ENCODE measurements at regions not wholly inside any gene's neighbourhood (a gene's known extent, or its start where the extent isn't known, plus 50 kb on each side); places are given as distances from the start of the nearest gene placed in this dataset.

GRCh38 chr5:173835131-173835530 lies 53.0 kb upstream of the CPEB4 start:
- DNase-seq: no peak

DNA sequence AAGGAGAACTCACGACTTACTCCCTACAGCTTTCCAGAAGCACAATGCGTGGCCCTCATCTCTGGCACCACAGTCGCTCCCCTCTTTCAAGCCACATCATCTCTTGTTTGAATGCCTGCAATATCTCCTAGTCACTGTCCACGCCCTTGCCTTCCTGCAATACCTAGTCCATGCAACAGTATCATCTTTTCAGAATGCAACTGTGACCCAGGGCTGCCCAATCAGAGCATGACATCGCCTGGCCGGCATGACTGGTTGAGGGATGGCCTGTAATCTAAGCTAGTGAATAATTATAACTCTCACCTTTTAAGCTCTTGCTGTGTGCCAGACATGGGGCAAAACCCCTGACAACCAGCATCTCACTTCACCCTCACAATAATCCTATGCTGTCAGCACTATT lies 52.5 kb upstream of the CPEB4 start:
- DNase-seq: no peak

DNA sequence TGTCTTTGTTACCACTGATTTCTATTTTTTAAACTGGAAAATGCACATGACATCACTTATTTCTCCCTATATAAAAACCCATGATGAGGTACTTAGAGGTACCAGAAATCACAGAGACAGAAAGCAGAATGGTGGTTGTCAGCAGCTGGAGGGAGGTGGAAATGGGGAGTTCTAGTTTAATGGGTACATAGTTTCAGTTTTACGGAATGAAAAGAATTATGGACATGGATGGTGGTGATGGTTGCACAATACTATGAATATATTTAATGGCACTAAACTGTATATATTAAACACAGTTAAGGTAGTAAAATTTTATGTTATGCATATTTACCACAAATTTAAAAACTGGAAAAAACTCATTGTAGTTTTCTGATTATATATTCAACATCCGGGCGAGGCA lies 50.5 kb upstream of the CPEB4 start:
- DNase-seq: no peak

All from NCI-H524 treated with DMSO at 0.1 percent for 48 hours (cell line).